H1 (cell line): ENCODE measurements at regions not wholly inside any gene's neighbourhood (a gene's known extent, or its start where the extent isn't known, plus 50 kb on each side); places are given as distances from the start of the nearest gene placed in this dataset.

Experiments
- CEBPB ChIP-seq: IDR thresholded peaks from 2 replicates; pipeline ENCODE4 v1.6.1; 2012; ENCODE audit warnings: low read depth, low read length
- CHD1 ChIP-seq: IDR thresholded peaks from 2 replicates; pipeline ENCODE4 v1.6.1; 2012; ENCODE audit warnings: low read depth, low read length, improper control_type of control experiment
- KDM1A ChIP-seq: fragments of 200-600, 300-600 bp; sonication (generic); IDR thresholded peaks from 2 replicates; pipeline ENCODE4 v1.7.1; 2016; ENCODE audit warnings: mild to moderate bottlenecking, low read length, borderline replicate concordance
- TF ChIP-seq, protein P1 (sequence below), 3 experiments: IDR thresholded peaks; 1 replicate in 2 of 3; 2 replicates in 1 of 3; pipeline versions ENCODE4 v1.5.1 to v1.6.1; 2011; ENCODE audit warnings: low read length in 3 of 3, mild to moderate bottlenecking in 3 of 3, inconsistent platforms in 2 of 3, low read depth in 1 of 3, moderate library complexity in 1 of 3; ENCODE audit not compliant: insufficient read depth in 1 of 3; ENCODE audit errors: control extremely low read depth in 1 of 3

- TF ChIP-seq KDM1A (no peak), CHD1 (no peak), CEBPB (no peak)
- TF ChIP-seq, protein P1, sequence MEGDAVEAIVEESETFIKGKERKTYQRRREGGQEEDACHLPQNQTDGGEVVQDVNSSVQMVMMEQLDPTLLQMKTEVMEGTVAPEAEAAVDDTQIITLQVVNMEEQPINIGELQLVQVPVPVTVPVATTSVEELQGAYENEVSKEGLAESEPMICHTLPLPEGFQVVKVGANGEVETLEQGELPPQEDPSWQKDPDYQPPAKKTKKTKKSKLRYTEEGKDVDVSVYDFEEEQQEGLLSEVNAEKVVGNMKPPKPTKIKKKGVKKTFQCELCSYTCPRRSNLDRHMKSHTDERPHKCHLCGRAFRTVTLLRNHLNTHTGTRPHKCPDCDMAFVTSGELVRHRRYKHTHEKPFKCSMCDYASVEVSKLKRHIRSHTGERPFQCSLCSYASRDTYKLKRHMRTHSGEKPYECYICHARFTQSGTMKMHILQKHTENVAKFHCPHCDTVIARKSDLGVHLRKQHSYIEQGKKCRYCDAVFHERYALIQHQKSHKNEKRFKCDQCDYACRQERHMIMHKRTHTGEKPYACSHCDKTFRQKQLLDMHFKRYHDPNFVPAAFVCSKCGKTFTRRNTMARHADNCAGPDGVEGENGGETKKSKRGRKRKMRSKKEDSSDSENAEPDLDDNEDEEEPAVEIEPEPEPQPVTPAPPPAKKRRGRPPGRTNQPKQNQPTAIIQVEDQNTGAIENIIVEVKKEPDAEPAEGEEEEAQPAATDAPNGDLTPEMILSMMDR (IDR thresholded peaks at IDR 0.05; ENCODE audit: control extremely low read depth in 1 of 3, insufficient read depth in 1 of 3, low read depth in 1 of 3, low read length in 3 of 3) = no peak
Observed at GRCh38 chr14:55813630-55814029, 233.6 kb downstream of the KTN1 start (continued).
